8988T (cell line): ENCODE measurements at regions not wholly inside any gene's neighbourhood (a gene's known extent, or its start where the extent isn't known, plus 50 kb on each side); places are given as distances from the start of the nearest gene placed in this dataset.
"Not testable (repeated sequence)": the region's sequence is repeated elsewhere in the genome, so short reads cannot be mapped to it uniquely, and the experiment has no call there.

Experiments used
- DNase-seq: peaks from one replicate; pipeline ENCODE4 v3.0.0; 2011

DNA sequence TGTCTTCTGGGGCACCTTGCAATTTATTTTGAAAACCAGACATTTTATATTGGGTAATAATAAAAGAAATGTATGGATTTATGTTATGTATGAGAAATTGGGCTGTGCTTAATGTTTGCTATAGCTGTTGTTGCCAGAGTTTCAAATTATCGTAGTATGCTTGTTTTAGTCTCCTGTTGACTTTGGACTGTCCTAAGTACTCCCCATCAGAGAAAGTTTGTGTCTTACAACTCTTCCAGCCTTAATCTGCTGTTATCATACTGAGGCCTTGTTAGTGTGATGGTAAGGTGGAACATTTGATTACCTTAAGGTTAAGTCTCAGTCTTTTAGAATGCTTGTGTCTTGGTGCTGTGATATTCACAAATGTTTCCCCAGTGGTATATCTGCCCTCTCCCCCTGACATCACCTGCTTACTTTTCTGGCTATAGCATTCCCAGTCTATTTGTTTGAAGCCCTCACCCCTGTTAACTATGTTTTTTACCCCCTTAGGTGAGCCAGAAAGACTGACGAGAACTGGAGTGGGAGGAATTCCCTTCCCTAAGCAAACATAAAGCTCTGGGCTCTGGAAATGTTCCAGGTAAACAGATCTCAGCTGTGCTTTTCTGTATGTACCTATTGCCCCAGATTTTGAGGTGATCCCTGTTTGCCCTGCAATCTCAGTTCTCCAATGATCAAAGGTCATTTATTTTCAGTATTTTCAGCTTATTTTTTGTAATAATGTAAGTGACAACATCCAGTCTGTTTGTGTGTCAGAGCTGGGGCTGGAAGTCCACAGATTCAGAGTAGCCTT lies 581.1 kb upstream of the CITED2 start:
- DNase-seq = no peak

DNA sequence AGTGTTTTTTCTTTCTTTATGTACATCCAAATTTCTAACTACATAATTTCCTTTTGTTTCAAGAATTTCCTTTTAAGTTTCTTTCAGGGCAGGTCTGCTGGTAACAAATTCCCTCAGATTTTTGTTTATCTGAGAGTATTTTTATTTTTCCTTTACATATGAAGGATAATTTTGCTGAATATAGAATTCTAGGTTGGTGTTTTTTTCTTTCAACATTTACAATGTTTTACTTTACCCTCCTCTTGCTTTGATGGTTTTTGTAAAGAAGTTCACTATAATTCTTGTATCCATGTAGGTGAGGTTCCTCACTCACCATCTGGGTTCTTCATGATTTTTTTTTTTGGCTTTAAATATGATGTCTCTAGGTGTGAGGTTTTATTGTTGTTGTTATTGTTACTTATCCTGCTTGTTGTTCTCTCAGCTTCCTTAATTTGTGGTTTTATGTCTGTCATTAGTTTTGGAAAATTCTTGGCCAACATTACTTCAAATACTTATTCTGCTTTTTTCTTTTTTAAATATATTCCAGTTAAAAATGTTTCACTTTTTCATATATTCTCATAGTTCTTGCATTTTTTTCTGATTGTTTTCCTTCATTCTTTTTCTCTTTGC lies 580.1 kb upstream of the CITED2 start:
- DNase-seq = no peak

GRCh38 chr6:139953780-139954179 lies 579.3 kb upstream of the CITED2 start:
- not testable (repeated sequence) for DNase-seq

DNA sequence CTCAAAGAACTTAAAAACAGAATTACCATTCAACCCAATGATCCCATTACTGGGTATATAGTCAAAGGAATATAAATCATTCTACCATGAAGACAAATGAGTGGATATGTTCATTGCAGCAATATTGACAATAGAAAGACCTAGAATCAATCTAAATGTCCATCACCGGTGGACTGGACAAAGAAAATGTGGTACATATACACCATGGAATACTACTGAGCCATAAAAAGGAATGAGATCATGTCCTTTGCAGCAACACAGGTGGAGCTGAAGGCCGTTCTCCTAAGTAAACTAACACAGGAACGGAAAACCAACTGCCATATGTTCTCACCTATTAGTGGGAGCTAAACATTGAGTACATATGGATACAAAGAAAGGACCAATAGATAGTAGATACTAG lies 576.7 kb upstream of the CITED2 start:
- DNase-seq = no peak

GRCh38 chr6:139944976-139945375 lies 570.5 kb upstream of the CITED2 start:
- no peak for DNase-seq

DNA sequence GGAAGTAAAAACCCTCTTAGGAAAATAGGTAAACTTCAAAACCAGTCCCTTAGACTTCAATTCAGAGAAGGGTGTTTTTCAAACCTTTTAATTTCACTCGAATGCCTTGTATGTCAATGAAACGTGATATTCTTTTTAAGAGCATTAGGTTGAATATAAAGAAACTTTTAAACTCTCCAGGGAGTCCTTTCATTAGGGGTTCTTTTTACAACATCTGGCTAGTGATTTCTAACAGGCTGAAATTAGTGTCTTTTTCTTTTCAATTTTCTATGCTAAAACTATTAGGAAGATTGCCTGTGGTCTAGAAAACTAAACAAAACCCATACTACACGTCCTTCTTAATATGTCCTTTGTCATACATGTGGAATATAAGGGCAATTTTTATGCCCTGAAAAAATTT lies 569.7 kb upstream of the CITED2 start:
- DNase-seq = no peak

GRCh38 chr6:139943391-139943790 lies 568.9 kb upstream of the CITED2 start:
- no peak for DNase-seq

- no peak for DNase-seq
Measured at GRCh38 chr6:139942331-139942730, 567.9 kb upstream of the CITED2 start.

DNA sequence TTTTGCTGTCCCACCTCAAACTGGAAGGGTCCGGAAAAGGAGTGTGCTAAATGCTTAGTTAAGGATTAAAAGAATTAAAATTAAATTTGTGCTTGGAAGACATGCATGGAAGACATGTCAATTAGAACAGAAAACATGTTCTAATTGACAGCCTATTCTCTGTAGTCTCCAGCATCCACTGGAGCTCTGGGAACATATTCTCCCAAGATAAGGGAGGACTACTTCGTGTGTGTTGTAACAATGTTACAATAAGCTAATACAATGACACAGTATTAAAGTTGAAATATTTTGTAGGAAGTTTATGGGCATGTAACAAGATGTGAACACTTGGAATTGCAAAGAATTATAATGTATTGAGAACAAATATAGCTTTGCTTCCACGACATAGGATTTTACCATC lies 567.4 kb upstream of the CITED2 start:
- DNase-seq = no peak

DNA sequence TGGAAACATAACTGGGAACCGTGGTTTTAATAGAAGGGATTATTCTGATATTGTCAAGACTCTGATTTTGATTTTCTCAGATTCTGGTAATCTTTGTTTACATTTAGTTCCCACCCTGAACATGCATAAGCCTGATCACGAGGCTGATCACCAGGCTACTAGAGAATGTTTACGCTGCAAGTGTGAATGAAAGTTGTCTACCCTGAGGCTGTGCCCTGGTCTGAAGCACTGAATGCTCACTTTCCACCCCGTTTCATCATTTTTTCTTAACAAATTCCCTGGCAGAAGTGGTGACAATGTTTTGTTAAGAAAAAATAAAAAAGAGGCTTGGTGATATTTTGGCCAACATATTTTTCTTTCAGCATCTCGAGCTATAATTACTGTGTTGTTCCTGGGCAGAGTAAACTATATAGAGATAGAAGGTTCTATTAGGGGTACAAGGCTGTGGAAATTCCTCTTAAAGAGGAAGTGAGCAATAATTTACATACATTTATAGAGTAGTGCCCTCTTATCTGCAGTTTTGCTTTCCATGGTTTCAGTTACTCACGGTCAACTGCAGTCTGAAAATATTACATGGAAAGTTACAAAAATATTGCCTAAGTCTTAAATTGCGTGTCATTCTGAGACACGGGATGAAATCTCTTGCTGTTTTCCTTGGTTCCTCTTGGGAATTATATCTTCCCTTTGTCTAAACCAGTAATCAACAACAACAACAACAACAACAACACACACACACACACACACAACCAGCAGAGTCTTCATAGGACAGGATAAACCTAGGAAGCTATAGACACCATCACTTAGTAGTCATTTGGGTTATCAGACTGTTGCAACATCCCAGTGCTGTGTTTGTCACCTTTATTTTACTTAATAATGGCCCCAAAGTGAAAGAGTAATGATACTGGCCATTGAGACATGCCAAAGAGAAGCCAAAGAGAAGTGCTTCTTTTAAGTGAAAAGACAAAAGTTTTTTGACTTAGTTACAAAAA lies 566.6 kb upstream of the CITED2 start:
- no peak for DNase-seq

DNA sequence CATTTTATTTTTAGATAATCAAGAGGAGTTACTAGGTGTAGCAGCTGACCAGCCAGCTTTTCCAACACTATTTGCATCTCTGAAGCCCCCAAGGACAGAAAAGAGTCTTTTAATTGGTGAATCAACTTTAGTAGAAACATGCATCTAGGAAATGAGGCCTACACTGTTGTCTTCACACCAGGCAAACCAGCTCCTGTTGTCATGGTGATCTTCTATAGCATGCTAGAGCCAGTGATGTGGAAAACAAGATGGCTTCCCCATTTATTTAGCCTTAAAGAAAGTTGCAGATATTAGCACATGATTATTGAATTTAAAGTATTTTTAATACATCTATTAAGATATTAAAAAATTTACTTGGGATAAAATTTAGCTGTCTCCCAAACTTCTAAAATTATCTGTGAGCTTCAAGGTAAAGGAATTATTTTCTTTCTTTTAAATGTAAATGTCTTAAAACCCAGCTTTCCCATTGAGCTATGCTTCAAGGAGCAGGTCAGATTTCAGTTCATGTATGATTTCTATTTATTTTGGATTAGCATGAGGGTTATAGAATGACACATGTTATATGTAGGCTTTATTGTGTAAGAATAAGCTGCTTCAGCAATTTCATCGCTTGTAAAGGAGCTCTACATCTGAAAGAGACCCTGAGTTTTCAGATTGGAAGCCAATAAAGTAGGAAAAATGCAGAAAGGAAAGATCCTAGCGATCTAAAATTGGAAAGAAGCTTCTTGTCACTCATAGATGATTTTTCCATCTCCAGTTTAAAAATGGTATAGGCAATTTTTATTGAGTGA lies 564.9 kb upstream of the CITED2 start:
- no peak for DNase-seq

DNA sequence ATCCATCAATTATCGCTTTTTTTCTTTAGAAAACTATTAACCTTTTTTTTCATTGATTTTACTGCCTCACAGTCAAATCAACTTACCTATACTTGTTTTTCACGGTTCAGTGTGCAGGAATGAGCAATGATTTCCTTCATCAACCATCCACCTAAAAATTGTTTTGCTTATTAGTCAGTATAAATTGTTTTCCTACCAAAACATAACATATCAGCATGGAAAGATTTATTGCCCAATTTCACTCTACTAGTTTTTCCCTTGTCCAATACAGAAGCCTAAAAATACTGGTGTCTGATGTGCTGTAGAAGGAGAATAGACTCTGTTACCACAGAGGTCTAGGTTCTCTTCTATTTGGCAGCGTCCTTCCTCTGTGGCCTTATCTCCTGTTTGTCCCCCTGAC lies 558.2 kb upstream of the CITED2 start:
- no peak for DNase-seq

DNA sequence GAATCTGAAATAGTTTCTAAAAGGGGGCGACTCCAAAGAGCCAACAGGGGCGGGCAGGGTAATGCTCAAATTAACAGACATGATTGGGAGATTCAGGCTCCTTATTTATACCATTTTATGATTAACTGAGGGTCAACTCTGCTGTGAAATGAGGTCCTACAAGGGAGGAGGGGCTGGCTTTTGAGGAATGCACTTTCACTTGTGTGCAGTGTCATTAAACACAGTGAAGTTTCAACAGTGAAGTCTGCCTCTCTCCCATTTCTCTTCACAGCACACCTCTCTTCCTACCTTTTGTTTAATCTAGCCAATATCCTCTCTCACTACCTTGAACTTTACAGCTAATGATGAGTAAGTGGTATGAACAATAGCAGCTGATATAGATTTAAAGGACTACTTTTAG lies 557.3 kb upstream of the CITED2 start:
- DNase-seq = no peak

DNA sequence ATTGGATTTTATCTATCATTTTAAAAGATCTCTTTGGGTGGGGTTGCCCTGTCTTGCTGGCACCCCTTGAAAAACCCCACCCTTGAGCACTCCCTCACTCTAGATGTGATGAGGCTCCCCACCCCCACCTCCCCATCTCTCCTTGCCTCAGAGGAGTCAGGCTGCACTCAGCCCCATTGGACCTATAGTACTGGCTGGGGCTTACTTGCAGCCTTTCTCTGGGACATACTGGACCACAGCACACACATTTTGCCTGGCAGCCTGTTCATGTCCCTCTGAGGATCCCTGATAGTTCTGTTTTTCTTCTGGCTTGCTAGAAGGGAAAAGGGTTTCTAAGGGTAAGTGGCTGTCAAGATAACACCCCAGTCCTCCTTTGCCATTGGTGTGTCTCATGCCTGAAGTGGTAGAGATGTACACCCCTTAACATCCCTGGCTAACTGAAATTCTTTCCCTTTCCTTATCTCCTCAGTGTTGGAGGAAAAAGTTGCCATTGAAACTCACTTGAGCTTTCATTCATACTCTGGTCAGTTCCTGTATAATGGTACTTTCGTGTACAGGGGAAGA lies 553.4 kb upstream of the CITED2 start:
- no peak for DNase-seq

GRCh38 chr6:139927236-139927635 lies 552.8 kb upstream of the CITED2 start:
- DNase-seq = no peak

DNA sequence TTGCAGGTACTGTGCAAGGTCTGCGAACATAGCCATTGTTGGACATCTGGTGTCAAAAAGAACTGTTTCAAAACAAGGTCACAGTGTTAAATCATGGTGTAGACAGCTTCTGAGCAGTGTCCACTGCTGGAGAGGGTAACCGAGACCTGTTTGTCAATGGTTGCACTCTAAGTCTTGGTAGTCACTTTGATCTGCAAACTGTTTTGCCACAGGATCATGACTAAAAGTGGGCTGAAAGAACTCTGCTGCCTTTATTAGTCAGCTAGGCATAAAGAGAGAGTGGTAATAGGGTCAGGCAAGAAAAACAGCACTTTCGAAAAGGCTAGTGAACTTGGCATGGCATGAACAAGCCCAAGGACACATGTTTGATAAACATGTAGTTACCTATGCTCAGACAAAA lies 552.3 kb upstream of the CITED2 start:
- no peak for DNase-seq

DNA sequence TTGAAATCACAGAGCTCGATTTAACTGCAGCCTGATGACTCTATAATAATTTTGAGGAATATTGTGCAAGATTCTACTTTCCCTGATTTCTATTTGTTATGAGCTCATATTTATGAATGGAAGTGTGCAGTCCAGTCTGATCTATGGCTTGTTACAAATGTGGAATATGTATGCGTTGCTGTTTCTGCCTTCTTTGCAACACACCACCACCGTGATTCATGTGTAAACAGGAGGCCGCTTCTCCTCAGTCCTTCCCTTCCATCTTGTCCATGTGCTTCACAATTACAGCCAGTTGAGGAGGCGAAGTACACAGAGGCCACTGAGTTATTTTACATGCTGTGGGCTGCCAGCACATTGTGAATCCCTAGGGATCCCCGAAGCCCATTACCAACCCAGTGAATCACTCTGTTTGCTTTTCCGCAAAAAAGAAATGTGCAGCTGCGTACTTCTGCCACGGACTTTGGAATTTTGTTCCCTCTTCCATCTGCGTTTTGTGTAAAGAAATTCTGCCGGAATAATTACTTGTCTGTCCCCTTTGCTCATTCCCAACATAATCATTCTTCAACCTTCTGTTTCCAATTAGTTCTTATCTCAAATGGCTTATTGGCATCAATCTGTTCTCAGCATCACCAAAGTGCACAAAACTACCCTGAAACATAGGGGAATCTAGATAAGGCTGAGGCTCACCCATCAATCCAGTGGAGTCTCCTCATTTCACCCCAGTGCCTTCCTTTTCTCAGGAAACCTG lies 551.6 kb upstream of the CITED2 start:
- DNase-seq = no peak

GRCh38 chr6:139923964-139924475 lies 549.6 kb upstream of the CITED2 start:
- no peak for DNase-seq

DNA sequence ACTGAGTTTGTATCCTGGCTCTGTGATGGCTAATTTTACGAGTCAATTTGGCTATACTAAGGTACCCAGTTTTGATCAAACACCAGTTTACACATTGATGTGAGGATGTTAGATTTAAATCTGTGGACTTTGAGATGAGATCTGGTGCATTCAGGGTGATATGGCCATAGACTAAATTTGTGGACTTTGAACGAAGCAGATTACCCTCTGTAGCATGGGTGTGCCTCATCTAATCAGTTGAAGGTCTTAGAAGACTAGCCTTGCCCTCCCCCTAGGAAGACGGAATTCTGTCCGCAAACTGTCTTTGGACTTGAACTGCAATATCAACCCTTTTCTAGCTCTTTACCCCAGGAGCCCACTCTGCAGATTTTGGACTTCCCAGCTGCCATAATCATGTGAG lies 547.8 kb upstream of the CITED2 start:
- no peak for DNase-seq

DNA sequence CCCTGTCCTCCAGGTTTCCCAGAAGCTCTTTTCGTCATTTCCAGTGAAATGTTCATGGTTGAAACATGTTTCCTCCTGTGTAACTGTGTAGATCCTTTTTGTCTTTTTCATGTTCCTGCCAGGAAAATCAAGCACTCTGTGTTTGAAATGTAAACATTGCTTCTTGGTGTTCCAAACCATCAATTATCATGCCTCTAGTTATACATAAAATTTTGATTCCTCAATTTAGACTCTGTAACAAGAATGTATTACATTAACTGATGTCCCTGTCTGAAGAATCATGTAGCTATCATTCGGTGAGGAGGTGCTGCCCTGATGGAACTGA lies 546.3 kb upstream of the CITED2 start:
- DNase-seq = no peak

GRCh38 chr6:139920027-139920775 lies 545.8 kb upstream of the CITED2 start:
- no peak for DNase-seq
